ENCODE measurements at regions not wholly inside any gene's neighbourhood (a gene's known extent, or its start where the extent isn't known, plus 50 kb on each side); places are given as distances from the start of the nearest gene placed in this dataset.
"Not testable (repeated sequence)": the region's sequence is repeated elsewhere in the genome, so short reads cannot be mapped to it uniquely, and the experiment has no call there.

DNA sequence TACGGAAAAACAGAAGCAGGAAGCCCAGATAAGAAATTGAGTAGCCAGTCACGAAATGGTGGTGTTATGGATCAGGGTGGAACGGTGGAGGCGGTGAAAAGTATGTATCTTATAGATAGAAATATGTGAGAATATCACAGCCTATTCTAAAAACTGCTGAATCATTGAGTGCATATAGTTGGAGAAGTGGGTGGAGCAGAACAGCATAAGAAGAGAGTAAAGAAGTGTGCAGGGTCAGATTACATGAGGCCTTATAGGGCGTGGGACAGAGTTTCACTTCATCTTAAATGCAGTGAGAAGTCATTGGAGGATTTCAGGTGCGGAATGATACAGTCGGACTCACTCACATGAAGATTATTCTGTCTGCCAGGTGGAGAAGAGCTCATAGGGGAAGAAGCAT, 293.1 kb downstream of the TRIML1 start:
- no peak for DNase-seq (ENCODE audit: low read depth in 3 of 3, low spot score in 2 of 3)

DNA sequence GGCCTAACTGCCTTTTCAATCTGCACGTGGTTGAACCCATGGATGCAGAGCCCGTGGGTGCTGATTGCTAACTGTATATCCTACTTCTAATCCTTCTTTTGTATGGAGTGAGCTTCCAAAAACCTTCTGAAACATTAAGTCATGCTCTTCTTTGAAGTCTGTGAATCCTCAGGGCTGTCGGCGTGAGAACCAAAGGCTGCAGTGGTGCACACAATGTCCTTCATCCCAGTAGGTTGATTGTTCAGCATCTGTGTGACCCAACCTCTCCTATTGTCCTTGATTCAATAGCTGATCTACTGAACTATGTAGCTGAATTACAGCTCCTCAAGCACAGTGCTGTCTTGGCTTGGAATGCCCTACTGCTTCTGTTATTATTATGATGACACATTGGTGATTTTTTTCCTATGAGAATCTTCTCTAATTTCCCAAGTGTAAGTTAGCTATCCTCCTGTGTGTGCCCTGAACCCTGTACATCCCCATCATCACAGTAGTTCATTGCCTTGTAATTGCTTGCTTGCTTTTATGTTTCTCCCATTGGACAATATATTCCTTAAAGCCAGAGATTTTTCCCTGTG, 294.6 kb downstream of the TRIML1 start:
- DNase-seq (ENCODE audit: low read depth in 3 of 3, low spot score in 2 of 3) = no peak

DNA sequence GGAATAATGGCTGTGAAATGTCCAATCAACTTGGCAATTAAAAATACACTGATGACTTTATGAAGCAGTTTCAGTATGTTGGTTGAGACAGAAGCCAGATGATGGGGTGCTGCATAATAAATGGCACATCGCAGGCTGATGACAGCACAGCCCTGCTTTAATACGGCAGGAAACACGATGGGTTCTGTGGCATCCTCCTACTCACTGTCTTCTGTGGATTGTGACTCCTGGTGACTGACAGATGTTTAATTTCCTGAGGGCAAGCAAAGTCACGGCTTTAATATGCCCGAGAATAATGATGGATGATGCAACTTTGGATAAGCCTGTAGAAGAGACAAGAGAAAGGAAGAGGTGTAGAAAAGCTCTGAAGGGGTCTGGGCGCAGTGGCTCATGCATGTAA, 295.4 kb downstream of the TRIML1 start:
- DNase-seq (ENCODE audit: low read depth in 3 of 3, low spot score in 2 of 3) = no peak

DNA sequence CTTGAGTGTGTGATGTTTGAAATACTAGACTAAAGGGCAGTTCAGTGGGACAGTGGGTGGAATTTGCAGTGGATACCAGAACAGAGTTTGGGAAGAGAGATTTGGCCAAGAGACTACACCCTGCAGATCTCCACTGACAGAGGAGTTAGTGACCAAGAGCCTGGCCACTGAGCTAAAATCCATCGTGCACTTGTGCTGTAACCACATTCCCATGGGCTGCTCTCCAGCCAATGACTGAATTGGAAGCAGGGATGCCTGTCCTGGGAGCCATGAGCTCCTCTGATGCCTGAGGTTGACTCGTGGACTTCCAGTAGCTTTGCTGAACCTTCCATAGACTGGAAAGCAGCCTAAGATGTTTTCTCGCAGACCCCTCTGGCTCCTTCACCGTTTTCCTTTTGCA, 296.1 kb downstream of the TRIML1 start:
- DNase-seq (ENCODE audit: low read depth in 3 of 3, low spot score in 2 of 3) = no peak

DNA sequence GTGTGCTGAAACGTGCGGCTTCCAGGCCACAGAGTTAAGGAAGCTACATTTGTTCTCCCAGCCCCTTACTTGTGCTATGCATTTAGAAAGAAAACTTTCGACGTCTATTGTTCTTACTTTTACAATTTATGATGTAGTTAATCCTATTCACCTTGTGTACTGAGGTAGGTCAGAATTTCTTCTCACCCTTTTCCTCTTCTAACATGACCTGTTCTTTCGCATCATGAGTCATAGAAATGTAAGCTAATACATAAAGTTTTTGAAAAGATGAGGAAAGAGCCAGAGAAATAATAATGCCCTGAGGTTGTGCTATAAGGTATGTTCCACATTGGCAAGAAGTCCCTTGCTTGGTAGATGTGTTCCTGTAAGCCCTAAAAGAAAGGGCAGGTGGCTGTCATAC, 298.3 kb downstream of the TRIML1 start:
- no peak for DNase-seq (ENCODE audit: low read depth in 3 of 3, low spot score in 2 of 3)

DNA sequence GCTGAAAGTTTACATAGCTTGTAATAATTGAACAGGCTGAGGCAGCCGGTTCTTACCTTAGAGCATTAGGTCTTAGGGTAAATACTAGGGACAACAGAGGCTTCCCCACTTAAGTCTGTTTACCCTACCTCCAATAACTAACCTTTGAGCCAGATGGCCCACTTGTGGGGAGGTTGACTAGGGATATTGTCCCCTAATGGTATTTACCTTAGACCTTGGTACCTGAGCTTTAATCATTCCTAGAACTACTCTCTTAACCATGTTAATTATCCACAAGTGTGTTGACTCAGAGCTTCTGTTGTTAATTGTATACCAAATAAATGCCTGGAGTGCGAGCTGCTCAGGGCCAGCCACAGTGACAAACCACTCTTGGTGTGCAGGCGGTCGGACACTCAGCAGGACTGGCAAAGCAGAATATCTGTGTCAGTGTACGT, 299.2 kb downstream of the TRIML1 start:
- not testable (repeated sequence) for DNase-seq (ENCODE audit: low read depth in 3 of 3, low spot score in 2 of 3)

DNA sequence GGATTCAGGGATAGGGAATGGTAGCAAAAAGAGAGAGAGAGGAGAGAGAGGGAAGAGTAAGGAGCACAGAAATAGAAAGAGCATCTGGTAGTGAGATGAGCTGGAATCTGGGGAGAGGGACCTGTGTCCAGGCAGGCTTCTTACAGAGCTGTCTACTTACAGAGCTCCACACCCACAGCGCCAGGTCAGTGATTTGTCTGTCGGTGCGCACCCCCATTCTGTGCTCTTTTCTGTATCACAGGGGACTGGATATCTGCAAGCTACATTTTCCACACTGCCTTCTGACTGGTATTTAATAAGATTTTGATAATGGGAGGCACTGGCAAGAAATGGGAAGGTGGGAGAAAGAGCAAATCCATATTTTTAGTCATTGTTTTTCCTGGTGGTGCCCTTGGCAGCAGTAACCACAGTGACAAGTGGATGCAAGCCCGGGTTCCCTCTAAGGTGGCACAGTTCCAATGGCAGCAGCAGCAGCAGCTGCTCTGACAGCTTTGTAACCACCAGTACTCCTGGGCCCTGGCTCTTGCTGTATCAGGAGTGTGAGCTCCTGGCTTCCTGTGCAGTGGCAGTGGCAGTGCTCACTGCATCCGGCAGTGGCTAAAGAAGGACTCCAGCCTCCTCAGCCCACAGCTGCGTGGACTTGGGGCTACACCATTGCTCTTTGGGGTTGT, 300.5 kb downstream of the TRIML1 start:
- no peak for DNase-seq (ENCODE audit: low read depth in 3 of 3, low spot score in 2 of 3)

GRCh38 chr4:188444500-188444899, 305.3 kb downstream of the TRIML1 start:
- DNase-seq (ENCODE audit: low read depth in 3 of 3, low spot score in 2 of 3) = no peak

DNA sequence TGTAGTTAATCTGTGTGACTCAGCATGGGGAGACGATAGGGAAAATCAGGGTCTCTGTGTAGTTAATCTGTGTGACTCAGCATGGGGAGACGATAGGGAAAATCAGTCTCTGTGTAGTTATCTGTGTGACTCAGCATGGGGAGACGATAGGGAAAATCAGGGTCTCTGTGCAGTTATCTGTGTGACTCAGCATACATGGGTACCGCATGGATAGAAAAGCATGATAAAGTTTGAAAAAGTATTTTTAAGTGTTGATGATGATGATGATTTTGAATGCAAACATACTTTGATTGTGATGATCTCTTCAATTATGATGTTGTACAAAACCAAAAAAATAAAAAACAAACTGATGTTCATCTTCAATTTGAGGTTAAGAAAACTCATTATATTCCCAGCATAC, 309.8 kb downstream of the TRIML1 start:
- not testable (repeated sequence) for DNase-seq (ENCODE audit: low read depth in 3 of 3, low spot score in 2 of 3)

GRCh38 chr4:188450571-188450970, 311.3 kb downstream of the TRIML1 start:
- no peak for DNase-seq (ENCODE audit: low read depth in 3 of 3, low spot score in 2 of 3)

DNA sequence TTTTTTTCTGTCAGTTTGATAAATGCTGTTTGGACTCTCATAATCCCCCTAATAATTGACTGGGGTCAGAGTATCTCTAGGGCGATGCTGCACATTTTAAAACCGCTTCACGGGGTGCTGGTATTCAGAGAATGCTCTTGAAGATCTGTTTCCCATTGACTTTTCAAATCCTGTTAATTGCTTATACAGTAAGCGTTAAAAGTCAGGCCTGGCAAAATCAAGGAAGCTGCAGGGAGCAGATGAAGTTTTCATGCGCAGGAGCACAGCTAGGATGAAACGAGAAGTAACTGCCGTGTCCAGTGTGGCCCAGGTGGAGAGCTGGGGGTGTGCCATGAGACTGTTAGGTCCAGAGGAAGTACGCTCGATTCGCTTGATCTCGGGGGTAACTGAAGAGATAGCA, 312.9 kb downstream of the TRIML1 start:
- DNase-seq (ENCODE audit: low read depth in 3 of 3, low spot score in 2 of 3) = no peak

DNA sequence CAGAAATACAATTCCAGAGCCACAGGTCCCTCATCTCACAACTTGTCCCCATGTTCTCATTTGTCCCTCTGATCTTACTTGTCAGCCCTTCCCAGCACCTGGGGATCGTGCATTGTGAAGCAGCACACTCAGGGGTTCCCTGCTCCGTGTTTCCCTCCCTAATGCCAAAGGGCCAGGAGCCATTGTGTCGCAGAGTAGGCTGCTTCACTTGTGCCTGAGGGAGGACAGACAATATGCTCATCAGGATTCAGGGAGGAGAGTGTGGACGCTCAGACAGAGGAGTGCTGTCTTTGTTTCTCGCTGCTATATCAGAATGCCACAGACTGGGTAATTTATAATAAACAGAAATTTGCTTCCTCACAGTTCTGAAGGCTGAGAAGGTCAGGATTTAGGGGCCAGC, 315.3 kb downstream of the TRIML1 start:
- DNase-seq (ENCODE audit: low read depth in 3 of 3, low spot score in 2 of 3) = no peak

GRCh38 chr4:188455062-188455752, 316.0 kb downstream of the TRIML1 start:
- no peak for DNase-seq (ENCODE audit: low read depth in 3 of 3, low spot score in 2 of 3)

DNA sequence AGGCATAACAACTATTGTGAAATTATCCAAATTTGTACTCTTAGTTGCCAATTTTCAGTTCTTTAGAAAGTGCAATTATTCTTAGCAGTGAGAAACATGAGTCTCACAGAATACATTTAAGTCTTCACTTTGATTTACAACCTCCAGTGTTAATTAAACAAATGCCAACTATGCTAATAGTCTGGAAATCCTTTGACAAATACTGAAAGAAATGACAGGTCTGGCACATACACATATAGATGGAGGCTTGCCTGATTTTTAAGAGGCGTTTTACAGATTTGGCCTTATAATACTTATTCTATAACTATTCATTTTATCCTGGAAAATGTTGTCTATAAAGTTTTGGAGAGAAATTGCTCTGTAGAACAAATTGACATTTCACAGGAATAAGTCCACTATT, 320.1 kb downstream of the TRIML1 start:
- DNase-seq (ENCODE audit: low read depth in 3 of 3, low spot score in 2 of 3) = no peak

GRCh38 chr4:188463909-188464308, 324.7 kb downstream of the TRIML1 start:
- no peak for DNase-seq (ENCODE audit: low read depth in 3 of 3, low spot score in 2 of 3)

- DNase-seq (ENCODE audit: low read depth in 3 of 3, low spot score in 2 of 3) = no peak
These were observed 326.8 kb downstream of the TRIML1 start for GRCh38 chr4:188466001-188466400.

DNA sequence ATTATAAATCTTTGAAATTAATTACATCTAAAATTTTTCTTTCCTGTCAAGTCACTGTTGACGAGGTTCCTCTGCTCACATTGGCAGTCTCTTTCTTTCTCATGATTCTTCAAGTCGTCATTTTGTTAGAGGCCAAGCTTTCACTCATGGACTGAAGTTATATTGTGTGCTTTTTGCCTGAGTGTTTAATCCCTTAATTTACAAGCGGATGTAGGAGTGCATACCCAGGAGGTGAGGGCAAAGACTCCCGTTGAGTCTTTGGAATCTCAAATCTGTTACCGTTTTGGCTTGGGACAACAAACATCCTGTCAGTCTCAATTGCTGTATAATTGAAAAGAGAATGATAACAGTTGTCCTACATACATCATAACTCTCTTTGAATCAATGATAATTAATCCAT, 345.0 kb downstream of the TRIML1 start:
- DNase-seq (ENCODE audit: low read depth in 3 of 3, low spot score in 2 of 3) = no peak

DNA sequence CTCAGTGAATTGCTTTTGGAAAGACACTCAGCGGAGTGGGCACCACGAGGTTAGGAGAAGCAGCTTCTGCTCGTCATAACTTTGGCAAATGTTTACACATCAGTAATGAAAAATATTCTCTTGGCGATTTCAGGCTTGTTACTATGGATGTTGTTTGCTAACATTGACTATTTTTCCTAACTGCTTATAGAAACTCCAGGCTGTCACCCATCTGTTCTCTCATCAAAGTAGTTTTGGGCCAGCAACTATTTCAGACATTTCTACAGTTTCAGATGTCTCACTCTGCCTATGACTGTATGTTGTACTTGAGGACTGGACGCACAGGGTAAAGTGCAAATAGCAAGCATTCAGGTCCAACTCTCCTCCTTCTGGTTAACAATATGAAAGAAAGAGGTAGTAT, 346.7 kb downstream of the TRIML1 start:
- no peak for DNase-seq (ENCODE audit: low read depth in 3 of 3, low spot score in 2 of 3)

DNA sequence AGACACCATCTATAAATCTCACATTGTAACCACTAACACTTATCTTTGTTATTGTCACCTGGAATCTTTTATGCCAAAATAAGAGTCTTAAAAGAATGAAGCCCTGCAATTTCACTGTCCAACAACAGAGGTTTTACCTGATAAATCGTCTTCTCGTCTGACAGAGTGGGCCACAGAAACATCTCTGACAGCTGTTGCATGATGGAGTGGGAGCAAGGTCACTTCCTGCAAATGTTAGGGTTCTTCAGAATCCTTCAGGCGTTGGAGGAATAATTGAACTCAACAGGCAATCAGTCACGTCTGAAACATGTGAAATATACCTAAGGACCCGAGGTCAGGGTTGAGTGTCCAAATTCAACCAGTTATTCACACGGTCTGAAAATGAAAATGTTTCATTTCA, 353.6 kb downstream of the TRIML1 start:
- DNase-seq (ENCODE audit: low read depth in 3 of 3, low spot score in 2 of 3) = no peak

- no peak for DNase-seq (ENCODE audit: low read depth in 3 of 3, low spot score in 2 of 3)
These were observed 355.9 kb downstream of the TRIML1 start for GRCh38 chr4:188495169-188495568.

DNA sequence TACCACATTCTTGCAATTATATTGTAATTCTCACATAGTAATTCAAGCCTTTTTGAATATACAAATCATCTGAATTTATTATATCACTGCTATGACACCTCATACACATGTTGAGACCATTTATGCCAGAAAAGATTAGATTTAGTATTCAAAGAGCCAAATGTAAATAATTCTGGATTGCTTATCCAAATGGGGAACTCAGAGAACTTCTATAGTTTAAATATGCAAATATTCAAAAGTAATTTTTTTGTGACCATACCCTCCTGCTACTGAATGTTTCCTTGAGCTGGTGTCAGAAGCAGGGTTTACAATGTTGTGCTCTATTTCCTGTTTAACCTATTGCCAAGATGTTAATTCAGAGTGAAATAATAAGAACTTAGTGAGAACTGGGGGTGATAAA, 372.2 kb downstream of the TRIML1 start:
- DNase-seq (ENCODE audit: low read depth in 3 of 3, low spot score in 2 of 3) = no peak

GRCh38 chr4:188532751-188533150, 393.5 kb downstream of the TRIML1 start:
- DNase-seq (ENCODE audit: low read depth in 3 of 3, low spot score in 2 of 3) = no peak
